ENCODE measurements at regions not wholly inside any gene's neighbourhood (a gene's known extent, or its start where the extent isn't known, plus 50 kb on each side); places are given as distances from the start of the nearest gene placed in this dataset.
"Not testable (repeated sequence)": the region's sequence is repeated elsewhere in the genome, so short reads cannot be mapped to it uniquely, and the experiment has no call there.

DNA sequence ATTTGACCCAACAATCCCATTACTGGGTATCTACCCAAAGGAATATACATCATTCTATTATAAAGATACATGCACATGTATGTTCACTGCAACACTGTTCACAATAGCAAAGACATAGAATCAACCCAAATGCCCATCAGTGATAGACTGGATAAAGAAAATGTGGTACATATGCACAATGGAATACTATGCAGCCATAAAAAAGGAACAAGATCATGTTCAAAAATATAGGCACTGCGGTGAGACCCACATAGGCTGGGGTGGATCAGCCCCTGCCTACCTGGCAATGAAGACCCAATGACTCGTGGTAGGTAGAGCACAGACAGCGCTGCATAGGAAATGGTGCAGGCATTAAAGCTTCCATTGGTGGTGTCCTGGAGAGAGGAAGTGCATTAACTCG, 88.6 kb upstream of the NFIL3 start:
- not testable (repeated sequence) for DNase-seq (ENCODE audit: low spot score)

GRCh38 chr9:91503673-91504081, 80.0 kb upstream of the NFIL3 start:
- peak; percentile 20 for DNase-seq (ENCODE audit: low spot score)

DNA sequence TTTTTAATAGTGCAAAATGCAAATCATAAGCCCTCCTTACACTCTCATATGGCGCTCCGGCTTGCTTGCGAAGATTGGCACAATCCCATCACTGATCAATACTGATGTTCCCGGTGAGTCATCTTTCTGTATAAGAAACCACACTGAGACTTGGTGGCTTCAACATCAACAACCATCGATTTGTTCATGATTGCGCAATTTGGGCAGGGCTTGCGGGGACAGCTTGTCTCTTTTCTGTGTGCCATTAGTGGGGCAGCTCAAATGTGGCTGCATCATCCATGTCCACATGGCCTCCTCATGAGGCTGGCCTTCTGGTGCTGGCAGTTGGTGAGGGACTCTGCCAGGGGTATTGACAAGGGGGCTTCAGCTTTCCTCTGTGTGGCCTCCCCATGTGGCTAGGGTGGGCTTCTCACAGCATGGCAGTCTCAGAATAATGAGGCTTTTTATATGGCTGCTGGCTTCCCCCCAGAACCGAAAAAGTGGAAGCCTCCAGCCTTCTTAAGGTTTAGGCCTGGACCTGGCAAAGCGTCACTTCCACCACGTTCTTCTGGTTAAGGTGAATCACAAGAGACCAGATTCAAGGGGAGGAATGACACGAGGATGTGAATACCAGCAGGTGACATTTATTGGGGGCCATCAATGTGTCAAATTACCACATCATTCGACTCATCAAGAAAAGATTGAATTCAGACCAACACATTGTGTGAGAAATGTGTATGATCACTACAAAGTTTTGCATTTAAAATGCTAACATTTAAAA, 79.5 kb upstream of the NFIL3 start:
- DNase-seq (ENCODE audit: low spot score), result no peak

GRCh38 chr9:91502475-91502874, 78.8 kb upstream of the NFIL3 start:
- no peak for DNase-seq (ENCODE audit: low spot score)

GRCh38 chr9:91500509-91501014, 76.9 kb upstream of the NFIL3 start:
- DNase-seq (ENCODE audit: low spot score), result no peak

- DNase-seq (ENCODE audit: low spot score), result no peak
Measured at GRCh38 chr9:91496351-91496750, 72.7 kb upstream of the NFIL3 start.

DNA sequence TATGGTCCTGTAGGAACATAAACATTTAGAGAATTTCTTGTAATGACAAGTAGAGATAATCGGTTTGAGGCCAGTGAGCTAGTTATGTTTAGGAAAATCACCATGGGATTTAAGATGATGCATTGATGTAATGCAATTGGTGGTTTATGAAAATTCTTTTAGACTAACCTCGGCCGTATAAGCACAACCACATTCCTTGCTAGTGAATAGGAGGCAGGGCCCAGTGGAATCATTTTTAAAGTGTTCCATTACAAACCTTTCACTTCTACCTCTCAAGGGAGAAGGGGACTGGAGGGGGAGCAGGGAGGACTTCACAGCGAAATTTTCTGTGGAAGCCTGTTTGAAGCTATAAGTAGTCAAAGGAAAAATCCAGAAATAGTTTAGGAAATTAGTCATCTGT, 71.8 kb upstream of the NFIL3 start:
- DNase-seq (ENCODE audit: low spot score), result no peak

DNA sequence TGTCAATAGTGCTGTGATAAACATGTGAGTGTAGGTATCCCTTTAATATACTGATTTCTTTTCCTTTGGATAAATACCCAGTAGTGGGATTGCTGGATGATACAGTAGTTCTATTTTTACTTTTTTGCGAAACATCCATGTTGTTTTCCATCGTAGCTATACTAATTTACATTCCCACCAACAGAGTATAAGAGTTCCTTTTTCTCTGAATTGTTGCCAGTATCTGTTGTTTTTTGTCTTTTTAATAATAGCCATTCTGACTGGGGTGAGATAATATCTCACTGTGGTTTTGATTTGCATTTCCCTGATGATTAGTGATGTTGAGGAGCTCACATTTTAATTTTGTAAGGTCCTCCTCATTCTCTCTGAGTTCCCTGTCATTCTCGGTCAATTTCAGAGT, 71.1 kb upstream of the NFIL3 start:
- no peak for DNase-seq (ENCODE audit: low spot score)

DNA sequence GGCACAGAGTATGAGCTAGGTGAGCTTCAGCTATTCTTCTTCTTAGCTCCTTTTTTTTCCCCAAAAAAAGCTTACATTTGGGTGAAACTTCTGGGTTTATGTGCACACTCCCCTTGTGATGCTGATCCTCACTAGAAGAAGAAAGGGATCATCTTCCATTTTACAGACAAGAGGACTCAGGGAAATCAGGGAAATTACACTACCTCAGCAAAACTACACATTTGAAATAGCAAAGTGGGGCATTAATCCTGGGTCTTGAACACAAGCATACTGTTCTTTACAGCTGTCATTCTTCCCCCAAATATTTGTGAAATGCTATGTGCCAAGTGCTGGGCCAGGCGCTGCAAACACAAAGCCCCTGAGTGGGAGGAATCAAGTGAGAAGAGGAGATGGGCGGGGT, 68.6 kb upstream of the NFIL3 start:
- DNase-seq (ENCODE audit: low spot score), result no peak

- no peak for DNase-seq (ENCODE audit: low spot score)
Measured at GRCh38 chr9:91491624-91492023, 68.0 kb upstream of the NFIL3 start.

DNA sequence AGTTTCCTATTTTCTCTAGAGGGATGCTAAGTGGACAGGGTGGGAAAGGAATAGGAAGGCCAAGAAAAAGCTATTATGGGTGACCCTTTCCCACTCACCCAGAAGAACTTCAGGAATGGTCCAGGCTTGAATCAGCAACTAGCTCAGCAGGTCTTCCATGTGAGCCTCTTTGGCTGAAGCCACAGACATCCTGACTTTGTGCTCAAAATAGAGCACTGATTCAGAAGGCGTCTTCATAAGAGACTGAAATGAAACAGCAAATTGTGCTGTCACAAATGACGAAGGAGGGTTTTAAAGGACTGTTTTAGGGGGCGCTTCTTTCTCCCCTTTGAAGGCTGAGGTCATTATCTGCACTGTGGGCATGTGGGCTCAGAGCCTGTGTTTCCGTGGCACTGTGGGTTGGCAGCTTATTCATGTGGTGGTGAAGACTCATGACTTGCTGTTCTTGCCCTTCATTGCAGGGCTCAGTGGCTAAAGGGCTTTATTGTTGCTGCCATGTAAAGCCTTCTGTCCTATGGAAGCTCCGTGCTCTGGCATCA, 65.8 kb upstream of the NFIL3 start:
- DNase-seq (ENCODE audit: low spot score), result peak; percentile 15

DNA sequence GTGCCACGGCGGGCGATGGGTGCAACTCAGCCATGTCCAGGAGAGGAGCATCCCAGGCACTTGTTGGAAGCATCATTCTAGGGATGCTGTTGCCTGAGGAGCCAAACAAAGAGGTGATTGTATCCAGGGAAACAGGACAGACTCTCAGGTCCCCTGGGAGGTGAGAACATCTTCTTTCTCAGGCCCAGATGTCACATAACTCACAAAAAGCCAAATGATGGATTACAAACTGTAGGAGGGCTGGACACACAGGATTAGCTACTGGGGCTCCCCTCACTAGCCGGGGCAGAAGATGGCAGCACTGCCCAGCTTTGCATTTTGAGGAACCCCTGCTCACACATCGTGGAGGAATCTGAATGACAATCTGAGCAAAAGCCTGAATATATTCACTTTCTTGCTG, 64.7 kb upstream of the NFIL3 start:
- DNase-seq (ENCODE audit: low spot score), result no peak

GRCh38 chr9:91486699-91487497, 63.3 kb upstream of the NFIL3 start:
- no peak for DNase-seq (ENCODE audit: low spot score)

- DNase-seq (ENCODE audit: low spot score), result no peak
Measured at GRCh38 chr9:91485006-91485405, 61.4 kb upstream of the NFIL3 start.

DNA sequence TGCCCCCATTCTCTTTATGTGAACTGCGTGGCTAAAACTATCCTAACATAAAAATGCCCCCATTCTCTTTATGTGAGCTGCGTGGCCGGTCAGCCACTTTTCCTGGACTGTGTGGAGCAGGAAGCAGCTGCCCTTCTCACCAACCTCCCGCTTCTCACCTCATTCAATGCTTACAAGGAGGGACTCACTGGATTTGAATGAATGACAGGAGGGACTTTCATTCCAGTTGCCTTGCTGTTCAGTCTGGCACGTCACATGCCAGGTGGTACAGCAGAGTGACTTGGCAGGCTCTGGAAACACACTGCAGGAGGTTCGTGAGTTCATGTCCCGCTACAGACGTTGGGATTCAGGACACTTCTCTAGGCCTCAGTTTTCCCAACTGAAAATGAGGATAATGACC, 60.2 kb upstream of the NFIL3 start:
- DNase-seq (ENCODE audit: low spot score), result no peak

- DNase-seq (ENCODE audit: low spot score), result peak; percentile 46
Measured at GRCh38 chr9:91483189-91483691, 59.6 kb upstream of the NFIL3 start.

DNA sequence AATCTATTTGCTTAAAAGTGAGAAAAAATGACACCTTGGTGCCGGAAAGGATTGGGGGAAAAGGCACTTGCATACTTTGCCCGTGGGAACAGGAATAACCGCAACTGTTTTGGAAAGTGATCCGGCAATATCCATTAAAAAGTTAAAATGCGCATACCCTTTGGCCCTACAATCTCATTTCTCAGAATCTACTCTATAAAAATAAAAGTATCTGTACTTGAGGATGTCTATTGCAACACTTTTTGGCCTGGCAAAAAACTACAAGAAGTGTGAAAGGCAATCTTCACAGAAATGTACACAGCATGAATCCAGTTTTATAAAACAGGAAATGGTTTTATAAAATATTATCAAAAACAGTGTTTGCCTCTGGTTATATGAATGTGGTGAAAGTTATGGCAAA, 58.3 kb upstream of the NFIL3 start:
- no peak for DNase-seq (ENCODE audit: low spot score)

GRCh38 chr9:91477106-91477505, 53.5 kb upstream of the NFIL3 start:
- no peak for DNase-seq (ENCODE audit: low spot score)

DNA sequence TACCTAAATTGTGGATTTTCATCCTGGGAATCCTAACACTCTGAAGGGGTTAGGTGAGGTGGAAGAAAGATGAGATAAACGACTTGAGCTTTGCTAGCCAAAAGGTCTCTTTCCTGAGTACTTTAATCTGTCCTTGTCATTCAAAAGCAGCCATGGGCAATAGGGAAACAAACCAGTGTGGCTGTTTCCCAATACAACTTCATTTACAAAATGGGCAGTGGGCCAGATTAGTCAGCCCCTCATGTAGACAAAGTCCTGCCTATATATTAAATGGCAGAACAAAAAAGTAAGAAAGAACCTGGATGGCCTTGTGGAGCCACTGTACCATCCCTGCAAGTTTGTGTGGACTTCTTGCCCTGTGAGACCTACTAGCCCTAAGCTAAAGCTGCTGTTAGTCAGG, 51.0 kb upstream of the NFIL3 start:
- DNase-seq (ENCODE audit: low spot score), result no peak

All from Ammon's horn (tissue), 1 donor.